Psoas muscle (tissue), 7 donors: ENCODE measurements at regions not wholly inside any gene's neighbourhood (a gene's known extent, or its start where the extent isn't known, plus 50 kb on each side); places are given as distances from the start of the nearest gene placed in this dataset.

Experiments used
- ATAC-seq, 4 donors: fragments of 200-7000 bp; cut with Tn5 transposase; one replicate each; pipeline ENCODE4 v1.9.1; 2020; ENCODE audit warnings: moderate library complexity in 3 of 4, mild to moderate bottlenecking in 2 of 4
- DNase-seq, 2 donors: peaks; one replicate each; pipeline ENCODE4 v3.0.0-alpha.2; 2020
- H3K27ac ChIP-seq: fragments of 200-600 bp; one replicate; pipeline ENCODE4 v1.8.0; 2022
- H3K27me3 ChIP-seq, 3 donors: fragments of 200-600 bp in 1 of 3; one replicate each; pipeline versions ENCODE4 v1.6.1 to v1.8.0; 2013 to 2022; ENCODE audit warnings: low read length in 2 of 3, mild to moderate bottlenecking in 2 of 3, moderate library complexity in 1 of 3; ENCODE audit not compliant: insufficient read depth in 3 of 3
- H3K36me3 ChIP-seq, 2 donors: fragments of 200-600 bp in 1 of 2; one replicate each; pipeline versions ENCODE4 v1.6.1 to v1.8.0; 2013 to 2022; ENCODE audit warnings: low read depth in 1 of 2, mild to moderate bottlenecking in 1 of 2, moderate library complexity in 1 of 2; ENCODE audit not compliant: insufficient read depth in 1 of 2
- H3K4me1 ChIP-seq: fragments of 200-600 bp; one replicate; pipeline ENCODE4 v1.8.0; 2022
- H3K4me3 ChIP-seq: fragments of 200-600 bp; one replicate; pipeline ENCODE4 v1.8.0; 2022; ENCODE audit warnings: mild to moderate bottlenecking
- H3K9me3 ChIP-seq: fragments of 200-600 bp; one replicate; pipeline ENCODE4 v1.8.0; 2022
- CTCF ChIP-seq: fragments of 200-600 bp; IDR thresholded peaks from one replicate; pipeline ENCODE4 v1.8.0; 2022; ENCODE audit warnings: antibody characterized with exemption
- WGBS, 3 donors: extraction: QIAGEN DNeasy Blood & Tissue Kit; methylation state at CpG; one replicate each; pipeline versions ENCODE4 v1.1.6 to v1.1.7; 2013; 5-methylcytosine and 5-hydroxymethylcytosine counted together
- intact Hi-C, 2 donors: fragments of 100-400 bp; cut with DNase I; formaldehyde crosslinking; loops; one replicate each; pipeline versions ENCODE4 v1.11.0 to v1.14.2; 2022
- donor health status: healthy with polysubstance abuse.
- donor health status: DM: no; HTN: no; CAD: no; lungs with moderate emphysema.
- donor health status: Bipolar disorder and iron deficiency.
- donor health status: healthy.
- donor health status: DM: yes; HTN: yes; CAD: no.
- donor health status: DM: no; HTN: no; CAD: no.
- donor health status: DM: yes; HTN: yes; CAD: no.

DNA sequence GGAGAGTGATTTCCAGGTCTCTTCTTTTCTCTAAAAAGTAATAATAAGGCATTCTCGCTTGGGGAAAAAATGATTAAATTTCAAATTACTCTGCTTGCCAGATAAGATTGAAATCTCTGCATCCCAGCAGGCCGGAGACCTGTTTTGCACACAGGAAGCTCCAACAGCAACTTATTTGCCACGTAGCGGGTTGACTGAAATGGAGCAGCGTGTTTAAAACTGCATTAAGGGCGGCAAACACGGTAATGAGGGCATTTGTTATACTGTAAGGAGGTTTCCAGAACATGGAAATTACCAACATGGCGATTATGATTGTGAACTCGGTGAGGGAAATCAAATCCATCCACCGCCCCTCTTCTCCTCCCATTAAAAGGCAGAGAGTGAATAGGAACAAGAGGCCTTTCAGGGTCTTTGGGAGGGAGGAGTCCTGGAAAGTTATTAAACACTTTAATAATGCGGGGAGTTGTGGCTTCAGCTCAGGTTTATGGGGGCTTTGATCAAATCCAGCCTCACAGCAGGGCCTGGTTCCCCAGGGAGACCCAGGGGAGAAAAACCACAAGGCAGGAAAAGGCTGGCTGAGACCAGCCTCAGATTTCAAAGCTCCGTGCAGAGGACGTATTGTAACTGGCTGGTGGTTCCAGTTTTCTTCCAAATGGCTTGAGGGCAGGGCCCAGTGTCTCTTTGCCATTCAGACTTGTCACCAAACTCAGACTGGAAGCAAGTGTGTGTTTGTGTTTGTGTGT is 242.3 kb downstream of the TLE3 start:
- DNase-seq (no peak), ATAC-seq (no peak)
- peaks cover 7% of the 10 kb centered on the region for H3K4me1 ChIP-seq
- H3K27me3 ChIP-seq, result no peaks in the 10 kb centered on the region
- no peak for TF ChIP-seq CTCF
- no peak overlapping the region for H3K4me3 ChIP-seq
- intact Hi-C loops, result no loop called here
- no peak overlapping the region for H3K27ac ChIP-seq
- H3K36me3 ChIP-seq, result no peaks in the 10 kb centered on the region
- 89 to 91% (median 89%) methylated on average over 13 of the region's 13 CpGs for WGBS, 3 donors
- H3K9me3 ChIP-seq, result no peaks in the 10 kb centered on the region

GRCh38 chr15:69857250-69857649 is 240.5 kb downstream of the TLE3 start:
- WGBS, 3 donors, result 82 to 94% (median 87%) methylated on average over 6 of the region's 6 CpGs

GRCh38 chr15:69857686-69858391 is 239.9 kb downstream of the TLE3 start:
- 80 to 82% (median 81%) methylated on average over 10 of the region's 10 CpGs for WGBS, 3 donors
- Histone ChIP-seq H3K9me3 (no peaks in the 10 kb centered on the region), H3K27me3 (no peaks in the 10 kb centered on the region), H3K4me1 (peaks cover 7% of the 10 kb centered on the region), H3K4me3 (no peak overlapping the region), H3K27ac (no peak overlapping the region), H3K36me3 (no peaks in the 10 kb centered on the region)
- TF ChIP-seq CTCF, result no peak
- intact Hi-C loops, result no loop called here
- no peak for ATAC-seq
- no peak for DNase-seq

More at GRCh38 chr15:69857250-69857649, 240.5 kb downstream of the TLE3 start:
- Histone ChIP-seq H3K4me1 (peaks cover 7% of the 10 kb centered on the region), H3K27me3 (no peaks in the 10 kb centered on the region), H3K9me3 (no peaks in the 10 kb centered on the region), H3K27ac (no peak overlapping the region), H3K4me3 (no peak overlapping the region), H3K36me3 (no peaks in the 10 kb centered on the region)
- no peak for DNase-seq
- no peak for TF ChIP-seq CTCF
- intact Hi-C loops, result no loop called here
- ATAC-seq, result no peak

DNA sequence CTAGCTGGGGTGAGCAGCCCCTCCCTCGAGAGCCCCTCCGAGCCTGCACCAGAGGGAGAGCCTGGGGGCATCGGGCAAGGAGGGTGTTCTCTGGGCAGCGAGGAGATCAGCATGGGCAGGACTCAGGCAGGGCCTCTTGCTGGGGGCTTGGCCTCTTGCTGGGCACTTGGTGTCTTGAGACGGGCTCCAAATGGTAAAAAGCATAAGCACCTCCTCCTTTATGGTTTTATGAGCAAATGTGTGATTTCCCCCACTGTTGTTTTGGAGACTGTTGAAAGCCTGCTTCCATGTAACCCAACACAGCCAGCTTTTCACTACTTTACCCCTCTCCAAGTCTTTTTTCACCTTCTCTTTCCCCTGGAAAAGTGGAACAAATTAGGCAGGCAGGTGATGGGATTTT is 239.3 kb downstream of the TLE3 start:
- H3K4me3 ChIP-seq, result no peak overlapping the region
- no peak for ATAC-seq

More for the DNA sequence above, 239.3 kb downstream of the TLE3 start:
- 89 to 92% (median 89%) methylated on average over 5 of the region's 5 CpGs for WGBS, 3 donors
- Histone ChIP-seq H3K27me3 (no peaks in the 10 kb centered on the region), H3K36me3 (no peaks in the 10 kb centered on the region), H3K4me1 (peaks cover 5% of the 10 kb centered on the region), H3K27ac (no peak overlapping the region), H3K9me3 (no peaks in the 10 kb centered on the region)
- intact Hi-C loops, result no loop called here
- TF ChIP-seq CTCF, result no peak
- DNase-seq, result no peak
